DND-41 (cell line): ENCODE measurements at regions not wholly inside any gene's neighbourhood (a gene's known extent, or its start where the extent isn't known, plus 50 kb on each side); places are given as distances from the start of the nearest gene placed in this dataset.

Source experiments
- EZH2 ChIP-seq: IDR thresholded peaks from 3 replicates; pipeline ENCODE4 v1.6.1; 2012; ENCODE audit warnings: borderline replicate concordance, low read depth, mild to moderate bottlenecking, moderate library complexity, low read length, inconsistent platforms; ENCODE audit not compliant: severe bottlenecking
- TF ChIP-seq, protein P1 (sequence below): IDR thresholded peaks from 2 replicates; pipeline ENCODE4 v1.5.1; 2012; ENCODE audit warnings: borderline replicate concordance, low read length, moderate library complexity, mild to moderate bottlenecking; ENCODE audit not compliant: poor library complexity, severe bottlenecking; ENCODE audit errors: extremely low read depth

DNA sequence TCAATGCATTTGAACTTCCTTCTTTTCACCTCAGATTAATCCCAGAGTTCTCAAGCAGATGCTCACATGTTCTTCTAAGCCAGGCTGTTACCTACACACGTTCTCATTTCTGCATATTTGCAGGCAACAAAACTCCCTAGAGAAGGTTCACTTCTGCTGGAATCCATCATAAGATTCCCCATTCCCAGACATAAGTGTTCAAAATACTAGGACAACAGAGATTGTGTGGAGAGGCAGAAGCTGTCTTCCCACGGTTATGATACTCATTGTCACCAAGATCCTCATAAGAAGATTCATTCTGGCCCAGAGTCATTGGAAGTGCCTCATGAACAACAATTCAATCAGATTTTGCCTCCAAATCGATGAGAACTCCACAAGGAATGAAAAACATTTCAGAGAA is 931.6 kb upstream of the MIR17HG start:
- TF ChIP-seq, protein P1, sequence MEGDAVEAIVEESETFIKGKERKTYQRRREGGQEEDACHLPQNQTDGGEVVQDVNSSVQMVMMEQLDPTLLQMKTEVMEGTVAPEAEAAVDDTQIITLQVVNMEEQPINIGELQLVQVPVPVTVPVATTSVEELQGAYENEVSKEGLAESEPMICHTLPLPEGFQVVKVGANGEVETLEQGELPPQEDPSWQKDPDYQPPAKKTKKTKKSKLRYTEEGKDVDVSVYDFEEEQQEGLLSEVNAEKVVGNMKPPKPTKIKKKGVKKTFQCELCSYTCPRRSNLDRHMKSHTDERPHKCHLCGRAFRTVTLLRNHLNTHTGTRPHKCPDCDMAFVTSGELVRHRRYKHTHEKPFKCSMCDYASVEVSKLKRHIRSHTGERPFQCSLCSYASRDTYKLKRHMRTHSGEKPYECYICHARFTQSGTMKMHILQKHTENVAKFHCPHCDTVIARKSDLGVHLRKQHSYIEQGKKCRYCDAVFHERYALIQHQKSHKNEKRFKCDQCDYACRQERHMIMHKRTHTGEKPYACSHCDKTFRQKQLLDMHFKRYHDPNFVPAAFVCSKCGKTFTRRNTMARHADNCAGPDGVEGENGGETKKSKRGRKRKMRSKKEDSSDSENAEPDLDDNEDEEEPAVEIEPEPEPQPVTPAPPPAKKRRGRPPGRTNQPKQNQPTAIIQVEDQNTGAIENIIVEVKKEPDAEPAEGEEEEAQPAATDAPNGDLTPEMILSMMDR: no peak
- no peak for TF ChIP-seq EZH2
